Ovary (tissue), 7 donors: ENCODE measurements at regions not wholly inside any gene's neighbourhood (a gene's known extent, or its start where the extent isn't known, plus 50 kb on each side); places are given as distances from the start of the nearest gene placed in this dataset.
A peak's percentile ranks its signal among the peaks of the same experiment; 100 is the strongest.

ENCODE experiments used
- DNase-seq, 5 donors: peaks; one replicate each; pipeline ENCODE4 v3.0.0-alpha.2; 2019 to 2020
- H3K27ac ChIP-seq, 2 donors: fragments of 200-600 bp; one replicate each; pipeline versions ENCODE4 v1.5.1 to v1.8.0; 2019 to 2022
- H3K27me3 ChIP-seq: fragments of 200-600 bp; one replicate; pipeline ENCODE4 v1.8.0; 2022
- H3K36me3 ChIP-seq: fragments of 200-600 bp; sonication (generic); one replicate; pipeline ENCODE4 v1.5.1; 2019
- H3K4me1 ChIP-seq: one replicate; pipeline ENCODE4 v1.8.1; 2013; ENCODE audit warnings: mild to moderate bottlenecking, moderate library complexity; ENCODE audit not compliant: insufficient read depth
- H3K4me3 ChIP-seq: fragments of 200-600 bp; sonication (generic); one replicate; pipeline ENCODE4 v1.5.1; 2017
- H3K9me3 ChIP-seq, 2 donors: fragments of 200-600 bp in 1 of 2; sonication (generic) in 1 of 2; one replicate each; pipeline versions ENCODE4 v1.5.1 to v1.8.1; 2013 to 2019; ENCODE audit warnings: mild to moderate bottlenecking in 1 of 2, moderate library complexity in 1 of 2
- CTCF ChIP-seq, 3 donors: fragments of 450-650 bp in 2 of 3; fragments of 200-600 bp in 1 of 3; IDR thresholded peaks; one replicate each; pipeline versions ENCODE4 v1.5.1 to v1.8.0; 2016 to 2022; ENCODE audit warnings: antibody characterized with exemption in 3 of 3, mild to moderate bottlenecking in 1 of 3
- EP300 ChIP-seq: sonication (generic); formaldehyde crosslinking; IDR thresholded peaks from one replicate; pipeline ENCODE4 v1.6.1; 2017; ENCODE audit warnings: antibody characterized with exemption
- POLR2A ChIP-seq: fragments of 450-650 bp; IDR thresholded peaks from one replicate; pipeline ENCODE4 v1.6.1; 2017; ENCODE audit warnings: antibody characterized with exemption, mild to moderate bottlenecking, moderate library complexity
- WGBS, 3 donors: extraction: QIAGEN DNeasy Blood & Tissue Kit in 1 of 3; methylation state at CpG; one replicate each; pipeline versions ENCODE4 v1.1.5 to v1.1.7; 2013 to 2017; 5-methylcytosine and 5-hydroxymethylcytosine counted together
- intact Hi-C, 4 donors: fragments of 100-400 bp; cut with DNase I; formaldehyde crosslinking; loops; one replicate each; pipeline versions ENCODE4 v1.11.0 to v1.15.1; 2022 to 2023
- donor health status: DM: no; HTN: no; CAD: no; lungs with moderate emphysema.
- donor health status: DM: no; HTN: no; CAD: no.
- donor health status: Bipolar disorder and iron deficiency.
- donor health status: DM: no; HTN: no; CAD: no.
- donor health status: DM: yes; HTN: yes; CAD: no.

GRCh38 chr5:90037646-90038045, 371.9 kb downstream of the CETN3 start:
- Histone ChIP-seq H3K36me3 (no peaks in the 10 kb centered on the region), H3K27ac (no peak overlapping the region), H3K9me3 (no peaks in the 10 kb centered on the region), H3K4me1 (no peaks in the 10 kb centered on the region), H3K27me3 (no peaks in the 10 kb centered on the region), H3K4me3 (no peak overlapping the region)
- intact Hi-C loops = no loop called here
- WGBS, 3 donors = 40 to 46% (median 42%) methylated on average over 4 of the region's 4 CpGs
- TF ChIP-seq CTCF (IDR thresholded peaks at IDR 0.05) (no peak), POLR2A (no peak), EP300 (no peak)
- no peak for DNase-seq

GRCh38 chr5:90022711-90023053, 386.9 kb downstream of the CETN3 start:
- H3K4me1 ChIP-seq = no peaks in the 10 kb centered on the region
- no peak overlapping the region for H3K27ac ChIP-seq
- intact Hi-C loops = no loop called here
- no peak for DNase-seq
- no peaks in the 10 kb centered on the region for H3K9me3 ChIP-seq
- no peaks in the 10 kb centered on the region for H3K27me3 ChIP-seq
- no peak for TF ChIP-seq POLR2A
- TF ChIP-seq EP300 = no peak
- no peak for TF ChIP-seq CTCF (IDR thresholded peaks at IDR 0.05)
- H3K4me3 ChIP-seq = no peak overlapping the region
- no peaks in the 10 kb centered on the region for H3K36me3 ChIP-seq

GRCh38 chr5:90022002-90022710, 387.4 kb downstream of the CETN3 start:
- 67 to 72% (median 70%) methylated on average over 1 of the region's 1 CpG for WGBS, 3 donors
- H3K36me3 ChIP-seq = no peaks in the 10 kb centered on the region
- no peaks in the 10 kb centered on the region for H3K9me3 ChIP-seq
- no peak for TF ChIP-seq EP300
- TF ChIP-seq CTCF (IDR thresholded peaks at IDR 0.05) = no peak
- no peak for TF ChIP-seq POLR2A
- intact Hi-C loops = no loop called here
- H3K27me3 ChIP-seq = no peaks in the 10 kb centered on the region
- DNase-seq = no peak
- H3K4me1 ChIP-seq = no peaks in the 10 kb centered on the region
- H3K4me3 ChIP-seq = no peak overlapping the region
- H3K27ac ChIP-seq = no peak overlapping the region

- no peak for DNase-seq
- Histone ChIP-seq H3K9me3 (no peaks in the 10 kb centered on the region), H3K4me3 (peak overlapping the region; percentile 21), H3K36me3 (no peaks in the 10 kb centered on the region), H3K4me1 (no peaks in the 10 kb centered on the region), H3K27me3 (no peaks in the 10 kb centered on the region), H3K27ac (no peak overlapping the region)
- 34 to 42% (median 36%) methylated on average over 5 of the region's 5 CpGs for WGBS, 3 donors
- TF ChIP-seq CTCF (IDR thresholded peaks at IDR 0.05) (no peak), POLR2A (no peak), EP300 (no peak)
- intact Hi-C loops = no loop called here
Observed at GRCh38 chr5:90020575-90021538, 388.7 kb downstream of the CETN3 start.
